HG02885 (cell line): ENCODE measurements at regions not wholly inside any gene's neighbourhood (a gene's known extent, or its start where the extent isn't known, plus 50 kb on each side); places are given as distances from the start of the nearest gene placed in this dataset.
"Not testable (repeated sequence)": the region's sequence is repeated elsewhere in the genome, so short reads cannot be mapped to it uniquely, and the experiment has no call there.

ENCODE experiments used
- ATAC-seq: cut with Tn5 transposase; IDR thresholded peaks from one replicate; pipeline ENCODE4 v1.9.1; 2021; ENCODE audit warnings: mild to moderate bottlenecking; ENCODE audit not compliant: unreplicated experiment, poor library complexity

DNA sequence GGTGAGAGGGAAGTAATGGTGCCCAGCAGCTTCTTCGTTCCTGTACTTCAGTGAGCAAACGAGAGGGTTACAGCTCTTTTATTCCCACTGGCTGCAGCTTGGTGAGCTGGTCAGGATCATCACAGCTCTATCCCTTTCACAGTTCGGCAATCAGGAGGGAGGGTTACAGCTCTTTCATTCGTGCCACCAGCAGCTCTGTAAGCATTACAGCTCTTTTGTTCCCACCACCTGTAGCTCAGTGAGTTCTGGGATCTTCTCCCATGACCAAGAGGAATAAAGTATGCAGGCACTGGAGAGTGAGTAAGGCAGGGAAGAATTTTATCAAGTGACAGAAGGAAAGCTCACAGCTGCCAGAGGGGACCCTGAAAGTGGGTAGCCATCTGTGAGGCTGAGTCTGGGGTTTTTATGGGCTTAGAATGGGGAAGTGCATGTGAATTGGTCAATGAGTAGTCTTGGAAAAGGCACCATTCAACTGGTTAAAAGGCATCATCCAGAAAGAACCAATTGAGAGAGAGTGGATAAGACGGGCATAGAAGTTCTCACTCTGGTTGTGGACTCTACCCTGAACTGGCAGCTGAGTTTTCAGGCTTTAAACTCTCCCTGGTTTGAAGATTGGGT lies 123.7 kb downstream of the COX18 start:
- no peak for ATAC-seq

- no peak for ATAC-seq
Measured at GRCh38 chr4:72942565-72942964, 127.0 kb downstream of the COX18 start.

DNA sequence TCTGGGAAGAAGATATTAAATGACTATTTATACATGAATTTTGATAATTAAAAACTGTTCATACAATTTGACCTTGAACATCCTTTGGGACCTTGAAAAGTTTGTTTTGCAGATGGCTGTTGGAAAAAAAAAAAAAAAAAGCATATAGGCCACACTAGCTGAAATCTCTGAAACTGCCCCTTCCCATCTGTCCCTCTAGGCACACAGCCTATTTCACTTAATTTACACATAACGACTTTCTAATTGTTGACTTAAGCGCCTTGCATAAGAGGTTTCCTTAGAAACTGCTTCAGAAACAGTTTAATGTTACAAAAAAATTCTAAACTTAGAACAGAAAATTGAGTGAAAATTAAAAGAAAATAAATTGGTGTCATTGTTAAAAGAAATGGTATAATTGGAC lies 131.0 kb downstream of the COX18 start:
- no peak for ATAC-seq

- ATAC-seq = no peak
Measured at GRCh38 chr4:72935462-72935861, 134.1 kb downstream of the COX18 start.

- no peak for ATAC-seq
Measured at GRCh38 chr4:72933029-72933428, 136.5 kb downstream of the COX18 start.

DNA sequence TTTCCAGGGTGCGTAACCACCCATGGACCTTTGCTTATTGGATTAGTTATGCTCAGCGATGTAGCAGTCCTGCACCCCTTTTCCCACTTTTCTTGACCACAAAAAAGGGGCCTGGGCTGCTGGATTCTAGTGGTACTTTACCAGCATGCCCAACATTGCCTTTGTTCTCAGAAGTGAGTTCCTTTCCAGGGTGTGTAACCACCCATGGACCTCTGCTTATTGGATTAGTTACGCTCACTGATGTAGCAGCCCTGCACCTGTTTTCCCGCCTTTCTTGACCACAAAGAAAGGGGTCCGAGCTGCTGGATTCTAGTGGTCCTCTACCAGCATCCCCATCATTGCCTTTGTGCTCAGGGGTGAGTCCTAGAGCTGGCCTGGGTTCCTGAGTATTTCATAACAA lies 138.2 kb downstream of the COX18 start:
- no peak for ATAC-seq

GRCh38 chr4:72929596-72930274 lies 139.8 kb downstream of the COX18 start:
- ATAC-seq = not testable (repeated sequence)

DNA sequence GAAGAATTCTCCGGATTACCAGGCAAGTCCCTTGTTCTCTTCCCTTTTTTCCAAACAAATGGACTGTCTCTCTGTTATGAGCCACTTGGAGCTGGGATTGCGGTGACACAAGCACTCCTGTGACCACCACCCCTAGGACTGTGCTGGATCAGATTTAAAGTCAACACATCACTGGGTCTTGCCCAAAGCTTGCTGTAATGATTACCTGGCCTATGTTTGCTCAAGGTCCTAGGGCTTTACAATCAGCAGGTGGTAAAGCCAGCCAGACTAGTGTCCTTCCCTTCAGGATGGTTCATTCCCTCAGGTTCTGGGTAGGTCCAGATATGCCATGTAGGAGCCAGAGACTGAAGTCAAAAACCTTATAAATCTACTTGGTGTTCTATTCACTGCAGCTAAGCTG lies 144.7 kb downstream of the COX18 start:
- no peak for ATAC-seq

GRCh38 chr4:72919937-72920336 lies 149.6 kb downstream of the COX18 start:
- no peak for ATAC-seq

- ATAC-seq = no peak
Measured at GRCh38 chr4:72919464-72919863, 150.1 kb downstream of the COX18 start.

DNA sequence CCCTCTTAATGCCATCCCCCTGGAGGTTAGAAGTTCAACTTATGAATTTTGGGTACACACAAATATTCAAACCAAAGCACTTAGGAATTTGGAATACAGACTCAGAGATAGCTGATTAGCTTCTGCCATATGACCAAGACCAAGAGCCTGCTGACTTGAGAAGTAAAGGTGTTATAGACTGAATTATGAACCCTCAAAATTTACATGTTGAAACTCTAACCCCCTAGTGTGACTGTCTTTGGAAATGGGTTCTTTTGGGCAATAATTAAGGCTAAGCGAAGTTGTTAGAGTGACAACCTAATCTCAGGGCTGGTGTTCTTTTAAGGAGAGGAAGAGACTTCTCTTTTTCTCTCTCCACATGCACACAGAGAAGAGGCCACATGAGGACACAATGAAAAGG lies 151.2 kb downstream of the COX18 start:
- no peak for ATAC-seq

GRCh38 chr4:72911316-72911715 lies 158.2 kb downstream of the COX18 start:
- no peak for ATAC-seq

GRCh38 chr4:72909461-72909860 lies 160.1 kb downstream of the COX18 start:
- no peak for ATAC-seq

- ATAC-seq = no peak
Measured at GRCh38 chr4:72902354-72902753, 167.2 kb downstream of the COX18 start.

- no peak for ATAC-seq
Measured at GRCh38 chr4:72901553-72901952, 168.0 kb downstream of the COX18 start.

GRCh38 chr4:72900952-72901351 lies 168.6 kb downstream of the COX18 start:
- no peak for ATAC-seq

DNA sequence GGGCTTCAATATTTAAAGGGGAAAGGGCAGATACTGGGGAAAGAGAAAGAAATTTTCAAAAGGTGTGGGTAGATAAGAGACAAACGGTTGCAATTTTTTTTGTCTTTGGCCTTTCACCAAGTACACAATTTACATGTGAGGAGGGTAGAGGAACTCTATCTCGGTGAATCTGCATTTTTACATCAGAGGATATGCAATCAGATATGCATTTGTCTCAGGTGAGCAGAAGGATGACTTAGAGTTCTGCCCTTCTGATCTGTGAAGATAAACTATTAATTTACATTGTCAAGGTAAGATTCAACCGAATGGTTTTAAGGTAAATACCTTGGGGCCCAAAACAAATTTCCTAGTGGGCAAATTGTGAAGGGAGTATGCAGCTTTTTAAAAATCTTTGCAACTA lies 169.9 kb downstream of the COX18 start:
- no peak for ATAC-seq

DNA sequence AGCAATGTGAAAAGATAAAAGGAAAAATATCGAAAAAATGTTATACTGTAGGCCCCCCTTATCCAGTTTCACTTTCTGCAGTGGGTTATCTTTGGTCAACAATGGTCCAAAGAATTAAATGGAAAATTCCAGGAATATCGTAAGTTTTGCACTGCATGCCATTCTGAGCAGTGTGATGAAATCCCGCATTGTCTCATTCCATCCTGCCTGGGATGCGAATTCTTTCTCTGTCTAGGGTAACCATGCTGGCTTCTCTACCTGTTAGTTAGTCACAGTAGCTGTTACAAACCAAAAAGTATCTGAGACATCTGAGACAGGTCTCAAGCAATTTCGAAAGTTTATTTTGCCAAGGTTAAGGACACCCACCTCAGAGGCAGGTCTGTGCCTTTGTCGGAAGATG lies 170.3 kb downstream of the COX18 start:
- ATAC-seq = no peak

DNA sequence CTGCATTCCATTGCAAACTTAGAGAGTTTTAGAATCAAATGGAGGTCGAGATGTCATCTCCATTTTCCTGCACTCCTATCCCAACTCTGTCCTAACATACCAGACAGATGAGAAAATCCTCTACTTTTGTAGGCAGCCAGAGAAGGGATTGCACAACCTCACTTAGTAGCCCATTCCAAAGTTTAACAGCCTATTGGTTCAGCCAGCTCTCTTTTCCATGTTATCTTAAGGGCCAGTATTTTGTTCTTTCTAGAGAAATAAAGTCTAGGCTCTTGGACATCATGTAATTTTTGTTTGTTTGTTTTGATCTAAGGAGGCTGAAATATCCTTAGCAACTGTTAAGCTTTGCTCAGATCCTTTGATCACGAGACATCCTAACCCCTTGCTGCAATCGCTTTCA lies 173.0 kb downstream of the COX18 start:
- no peak for ATAC-seq

GRCh38 chr4:72895408-72895807 lies 174.1 kb downstream of the COX18 start:
- ATAC-seq = no peak

GRCh38 chr4:72893354-72894066 lies 176.0 kb downstream of the COX18 start:
- no peak for ATAC-seq

DNA sequence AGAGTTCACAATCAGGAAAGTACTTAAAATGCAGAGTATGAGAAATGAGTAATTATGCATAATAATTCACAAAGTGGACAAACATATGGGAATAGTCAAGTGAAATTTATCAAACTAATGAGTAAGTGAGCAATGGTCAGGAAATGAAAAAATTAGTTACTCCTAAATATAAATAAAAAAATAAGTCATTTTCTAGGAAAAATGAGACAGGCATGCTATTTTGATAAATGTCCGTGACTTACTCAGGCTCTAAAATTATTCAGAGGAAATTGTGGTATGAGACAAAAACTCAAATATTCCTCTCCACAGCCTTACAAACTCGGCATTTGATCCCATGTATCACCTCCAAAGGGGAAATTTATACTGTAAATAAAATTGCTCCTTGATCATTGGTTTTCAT lies 181.2 kb downstream of the COX18 start:
- ATAC-seq = no peak
